MM.1S (cell line): ENCODE measurements at regions not wholly inside any gene's neighbourhood (a gene's known extent, or its start where the extent isn't known, plus 50 kb on each side); places are given as distances from the start of the nearest gene placed in this dataset.

Experiments used
- EZH2 ChIP-seq: fragments of 300-600 bp; sonication (generic); optimal IDR thresholded peaks from 2 replicates; pipeline ENCODE3; 2017; ENCODE audit warnings: low read depth, mild to moderate bottlenecking, antibody characterized with exemption, low read length, mixed read lengths
- EZH2phosphoT487 ChIP-seq: fragments of 300-600 bp; sonication (generic); IDR thresholded peaks from 2 replicates; pipeline ENCODE4 v1.6.1; 2018; ENCODE audit warnings: antibody characterized with exemption, low read length
- TF ChIP-seq, protein P1 (sequence below): fragments of 300-600 bp; sonication (generic); IDR thresholded peaks from 2 replicates; pipeline ENCODE4 v1.5.1; 2016; ENCODE audit warnings: antibody characterized with exemption, low read length, mixed read lengths

DNA sequence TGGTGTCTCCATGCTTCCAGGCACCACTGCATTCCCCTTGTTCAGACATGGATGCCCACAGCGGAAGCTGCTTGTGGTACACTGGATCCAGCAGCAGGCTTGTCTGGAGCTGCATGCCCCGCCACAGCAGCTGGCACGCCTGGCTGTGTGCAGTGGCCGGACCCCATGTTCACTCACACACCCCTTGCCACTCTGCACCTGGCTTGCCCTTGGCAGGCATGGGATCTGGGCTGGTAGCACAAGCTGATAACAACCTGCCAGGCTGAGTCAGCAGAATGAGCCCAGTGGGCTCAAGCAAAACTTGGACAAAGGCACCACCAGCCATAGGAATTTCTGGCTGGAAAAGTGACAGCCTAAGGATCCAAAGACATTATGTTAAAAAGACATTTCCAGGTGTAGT lies 91.8 kb upstream of the TMEM168 start:
- TF ChIP-seq, protein P1, sequence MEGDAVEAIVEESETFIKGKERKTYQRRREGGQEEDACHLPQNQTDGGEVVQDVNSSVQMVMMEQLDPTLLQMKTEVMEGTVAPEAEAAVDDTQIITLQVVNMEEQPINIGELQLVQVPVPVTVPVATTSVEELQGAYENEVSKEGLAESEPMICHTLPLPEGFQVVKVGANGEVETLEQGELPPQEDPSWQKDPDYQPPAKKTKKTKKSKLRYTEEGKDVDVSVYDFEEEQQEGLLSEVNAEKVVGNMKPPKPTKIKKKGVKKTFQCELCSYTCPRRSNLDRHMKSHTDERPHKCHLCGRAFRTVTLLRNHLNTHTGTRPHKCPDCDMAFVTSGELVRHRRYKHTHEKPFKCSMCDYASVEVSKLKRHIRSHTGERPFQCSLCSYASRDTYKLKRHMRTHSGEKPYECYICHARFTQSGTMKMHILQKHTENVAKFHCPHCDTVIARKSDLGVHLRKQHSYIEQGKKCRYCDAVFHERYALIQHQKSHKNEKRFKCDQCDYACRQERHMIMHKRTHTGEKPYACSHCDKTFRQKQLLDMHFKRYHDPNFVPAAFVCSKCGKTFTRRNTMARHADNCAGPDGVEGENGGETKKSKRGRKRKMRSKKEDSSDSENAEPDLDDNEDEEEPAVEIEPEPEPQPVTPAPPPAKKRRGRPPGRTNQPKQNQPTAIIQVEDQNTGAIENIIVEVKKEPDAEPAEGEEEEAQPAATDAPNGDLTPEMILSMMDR, result no peak
- TF ChIP-seq EZH2 (no peak), EZH2phosphoT487 (no peak)
